Testis (tissue), 2 donors: ENCODE measurements at regions not wholly inside any gene's neighbourhood (a gene's known extent, or its start where the extent isn't known, plus 50 kb on each side); places are given as distances from the start of the nearest gene placed in this dataset.

Experiments used
- DNase-seq: peaks from one replicate; pipeline ENCODE4 v3.0.0-alpha.2; 2019
- H3K27ac ChIP-seq, 2 donors: fragments of 200-600 bp; sonication (generic); one replicate each; pipeline ENCODE4 v1.5.1; 2019
- H3K27me3 ChIP-seq: fragments of 200-600 bp; sonication (generic); one replicate; pipeline ENCODE4 v1.5.1; 2019
- H3K36me3 ChIP-seq: fragments of 200-600 bp; sonication (generic); one replicate; pipeline ENCODE4 v1.5.1; 2017; ENCODE audit warnings: low read depth; ENCODE audit errors: missing control alignments
- H3K4me1 ChIP-seq: fragments of 200-600 bp; sonication (generic); one replicate; pipeline ENCODE4 v1.5.1; 2019
- H3K4me3 ChIP-seq, 2 donors: fragments of 200-600 bp; sonication (generic); one replicate each; pipeline ENCODE4 v1.5.1; 2017 to 2019
- H3K9me3 ChIP-seq: fragments of 200-600 bp; sonication (generic); one replicate; pipeline ENCODE4 v1.5.1; 2017
- POLR2A ChIP-seq: fragments of 450-650 bp; IDR thresholded peaks from one replicate; pipeline ENCODE4 v1.6.1; 2017; ENCODE audit warnings: antibody characterized with exemption, mild to moderate bottlenecking, moderate library complexity
- WGBS, 2 donors: methylation state at CpG; one replicate each; pipeline ENCODE4 v1.1.5; 2018; 5-methylcytosine and 5-hydroxymethylcytosine counted together
- intact Hi-C: fragments of 100-400 bp; cut with DNase I; formaldehyde crosslinking; loops from one replicate; pipeline ENCODE4 v1.15.1; 2023; ENCODE audit warnings: low total_unique reads
- TF ChIP-seq, protein P1 (sequence below), 3 experiments: fragments of 450-650 bp in 2 of 3; fragments of 200-600 bp in 1 of 3; sonication (generic) in 1 of 3; IDR thresholded peaks; one replicate each; pipeline ENCODE4 v1.5.1; 2016 to 2019; ENCODE audit warnings: antibody characterized with exemption in 3 of 3, mild to moderate bottlenecking in 2 of 3, moderate library complexity in 1 of 3

DNA sequence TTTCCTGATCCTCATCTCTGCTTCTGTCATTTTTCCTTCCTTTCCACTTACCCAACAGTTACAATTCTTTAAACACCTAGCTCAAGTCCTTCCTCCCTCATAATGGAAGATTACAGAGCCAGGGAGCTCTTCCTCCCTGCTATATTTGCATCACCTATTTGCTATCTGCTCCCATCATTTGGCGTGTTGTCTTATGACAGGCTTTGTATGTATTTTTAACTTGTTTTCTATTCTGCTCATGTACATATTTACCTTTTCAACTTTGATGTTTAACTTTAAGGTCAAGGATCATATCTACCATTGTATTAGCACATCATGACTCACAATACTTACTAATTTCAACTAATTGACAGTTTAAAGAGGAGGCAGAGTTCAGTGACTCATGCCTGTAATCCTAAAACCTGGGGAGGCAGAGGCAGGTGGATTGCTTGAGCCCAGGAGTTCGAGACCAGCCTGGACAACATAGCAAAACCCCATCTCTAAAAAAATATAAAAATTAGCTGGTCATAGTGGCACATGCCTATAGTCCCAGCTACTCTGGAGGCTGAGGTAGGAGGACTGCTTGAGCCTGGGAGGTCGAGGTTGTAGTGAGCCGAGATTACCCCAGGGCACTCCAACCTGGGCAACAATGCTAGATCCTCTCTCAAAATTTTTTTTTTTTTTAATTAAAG is 92.5 kb upstream of the FOXN2 start:
- DNase-seq, result no peak
- intact Hi-C loops, result no loop called here
- 79 to 86% methylated on average over 4 of the region's 4 CpGs for WGBS, 2 donors

DNA sequence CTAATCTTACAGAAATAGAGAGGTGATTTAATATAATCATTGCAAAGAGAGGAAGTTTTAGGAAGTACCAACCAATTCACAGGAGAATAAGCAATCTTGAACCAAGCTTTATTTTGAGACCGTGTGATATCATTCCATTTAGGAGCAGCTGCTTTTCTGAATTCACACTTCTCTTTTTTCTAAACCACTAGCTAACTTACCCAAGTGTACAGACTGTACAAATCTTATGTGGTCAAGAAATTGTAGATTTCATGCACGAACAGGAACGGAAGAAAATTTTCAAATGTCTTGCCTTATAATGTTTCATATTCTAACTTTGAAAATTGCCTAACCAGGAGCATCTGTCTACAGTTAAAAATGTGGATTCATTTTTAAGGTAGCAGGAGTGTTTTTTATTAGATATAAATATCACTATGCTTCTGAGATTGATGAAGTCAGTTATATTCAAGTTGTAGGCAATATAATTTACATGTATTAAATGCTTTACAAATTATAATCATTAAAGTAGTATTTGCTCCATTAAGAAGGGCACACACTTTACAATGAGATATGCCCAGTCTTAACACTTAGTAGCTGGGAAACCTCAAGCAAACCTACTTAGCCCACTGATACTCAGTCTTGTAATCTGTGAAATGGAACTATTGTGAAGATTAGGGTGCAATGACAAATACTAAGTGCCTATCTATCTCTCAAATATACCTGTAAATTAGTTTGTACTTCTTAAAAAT is 86.7 kb upstream of the FOXN2 start:
- 47 to 56% methylated on average over 3 of the region's 3 CpGs for WGBS, 2 donors
- intact Hi-C loops, result no loop called here
- no peak for TF ChIP-seq POLR2A
- TF ChIP-seq, protein P1, sequence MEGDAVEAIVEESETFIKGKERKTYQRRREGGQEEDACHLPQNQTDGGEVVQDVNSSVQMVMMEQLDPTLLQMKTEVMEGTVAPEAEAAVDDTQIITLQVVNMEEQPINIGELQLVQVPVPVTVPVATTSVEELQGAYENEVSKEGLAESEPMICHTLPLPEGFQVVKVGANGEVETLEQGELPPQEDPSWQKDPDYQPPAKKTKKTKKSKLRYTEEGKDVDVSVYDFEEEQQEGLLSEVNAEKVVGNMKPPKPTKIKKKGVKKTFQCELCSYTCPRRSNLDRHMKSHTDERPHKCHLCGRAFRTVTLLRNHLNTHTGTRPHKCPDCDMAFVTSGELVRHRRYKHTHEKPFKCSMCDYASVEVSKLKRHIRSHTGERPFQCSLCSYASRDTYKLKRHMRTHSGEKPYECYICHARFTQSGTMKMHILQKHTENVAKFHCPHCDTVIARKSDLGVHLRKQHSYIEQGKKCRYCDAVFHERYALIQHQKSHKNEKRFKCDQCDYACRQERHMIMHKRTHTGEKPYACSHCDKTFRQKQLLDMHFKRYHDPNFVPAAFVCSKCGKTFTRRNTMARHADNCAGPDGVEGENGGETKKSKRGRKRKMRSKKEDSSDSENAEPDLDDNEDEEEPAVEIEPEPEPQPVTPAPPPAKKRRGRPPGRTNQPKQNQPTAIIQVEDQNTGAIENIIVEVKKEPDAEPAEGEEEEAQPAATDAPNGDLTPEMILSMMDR (IDR thresholded peaks at IDR 0.05), result no peak
- Histone ChIP-seq H3K27me3 (no peaks in the 10 kb centered on the region), H3K9me3 (no peaks in the 10 kb centered on the region), H3K27ac (no peak overlapping the region), H3K36me3 (no peaks in the 10 kb centered on the region), H3K4me3 (no peak overlapping the region), H3K4me1 (no peaks in the 10 kb centered on the region)
- no peak for DNase-seq

More for the DNA sequence above, 92.5 kb upstream of the FOXN2 start:
- Histone ChIP-seq H3K4me3 (no peak overlapping the region), H3K27ac (no peak overlapping the region), H3K9me3 (no peaks in the 10 kb centered on the region), H3K4me1 (no peaks in the 10 kb centered on the region), H3K27me3 (no peaks in the 10 kb centered on the region), H3K36me3 (no peaks in the 10 kb centered on the region)
- TF ChIP-seq POLR2A, result no peak
- TF ChIP-seq, protein P1 (IDR thresholded peaks at IDR 0.05), result no peak

DNA sequence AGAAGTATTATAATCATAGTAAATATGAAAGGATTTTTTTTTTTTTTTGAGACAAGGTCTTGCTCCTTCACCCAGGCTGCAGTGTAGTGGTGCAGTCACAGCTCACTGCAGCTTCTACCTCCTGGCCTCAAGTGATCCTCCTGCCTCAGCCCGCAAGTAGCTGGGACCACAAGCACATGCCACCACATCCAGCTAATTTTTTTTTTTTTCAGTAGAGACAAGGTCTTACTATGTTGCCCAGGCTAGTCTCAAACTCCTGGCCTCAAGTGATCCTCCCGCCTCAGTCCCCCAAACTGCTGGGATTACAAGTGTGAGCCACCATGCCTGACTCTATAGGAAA is 86.2 kb upstream of the FOXN2 start:
- Histone ChIP-seq H3K27me3 (no peaks in the 10 kb centered on the region), H3K4me3 (no peak overlapping the region), H3K27ac (no peak overlapping the region), H3K36me3 (no peaks in the 10 kb centered on the region), H3K4me1 (no peaks in the 10 kb centered on the region), H3K9me3 (no peaks in the 10 kb centered on the region)
- WGBS, 2 donors, result 91 to 96% methylated on average over 2 of the region's 2 CpGs
- no peak for TF ChIP-seq POLR2A
- TF ChIP-seq, protein P1 (IDR thresholded peaks at IDR 0.05), result no peak
- no peak for DNase-seq
- intact Hi-C loops, result no loop called here

DNA sequence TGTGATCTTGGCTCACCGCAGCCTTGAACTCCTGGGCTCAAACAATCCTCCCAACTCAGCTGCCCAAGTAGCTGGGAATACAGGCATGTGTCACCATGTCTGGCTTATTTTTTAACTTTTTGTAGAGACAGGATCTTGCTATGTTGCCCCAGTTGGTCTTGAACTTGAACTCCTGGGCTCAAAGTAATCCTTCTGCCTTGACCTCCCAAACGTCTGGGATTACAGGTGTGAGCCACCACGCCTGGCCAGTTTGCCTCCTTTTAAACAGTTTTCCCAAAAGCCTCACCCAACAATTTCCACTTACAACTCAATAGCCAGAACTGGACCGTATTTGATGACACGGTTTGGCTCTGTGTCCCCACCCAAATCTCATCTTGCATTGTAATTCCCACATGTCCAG is 85.4 kb upstream of the FOXN2 start:
- intact Hi-C loops, result no loop called here

More for the DNA sequence above, 85.4 kb upstream of the FOXN2 start:
- Histone ChIP-seq H3K36me3 (no peaks in the 10 kb centered on the region), H3K27ac (no peak overlapping the region), H3K9me3 (no peaks in the 10 kb centered on the region), H3K27me3 (no peaks in the 10 kb centered on the region), H3K4me3 (no peak overlapping the region), H3K4me1 (no peaks in the 10 kb centered on the region)
- DNase-seq, result no peak
- 86 to 92% methylated on average over 5 of the region's 5 CpGs for WGBS, 2 donors
- TF ChIP-seq, protein P1 (IDR thresholded peaks at IDR 0.05), result no peak
